Esophagus squamous epithelium (tissue), 4 donors: ENCODE measurements at regions not wholly inside any gene's neighbourhood (a gene's known extent, or its start where the extent isn't known, plus 50 kb on each side); places are given as distances from the start of the nearest gene placed in this dataset.

ENCODE experiments used
- POLR2A ChIP-seq, 4 donors: fragments of 450-650 bp; IDR thresholded peaks; one replicate each; pipeline ENCODE4 v1.6.1; 2017; ENCODE audit warnings: antibody characterized with exemption in 4 of 4, mild to moderate bottlenecking in 4 of 4, moderate library complexity in 3 of 4
- TF ChIP-seq, protein P1 (sequence below), 6 experiments: fragments of 450-650 bp in 4 of 6; fragments of 200-600 bp in 2 of 6; sonication (generic) in 2 of 6; IDR thresholded peaks; one replicate each; pipeline ENCODE4 v1.5.1; 2016 to 2019; ENCODE audit warnings: antibody characterized with exemption in 6 of 6, mild to moderate bottlenecking in 4 of 6, moderate library complexity in 4 of 6

DNA sequence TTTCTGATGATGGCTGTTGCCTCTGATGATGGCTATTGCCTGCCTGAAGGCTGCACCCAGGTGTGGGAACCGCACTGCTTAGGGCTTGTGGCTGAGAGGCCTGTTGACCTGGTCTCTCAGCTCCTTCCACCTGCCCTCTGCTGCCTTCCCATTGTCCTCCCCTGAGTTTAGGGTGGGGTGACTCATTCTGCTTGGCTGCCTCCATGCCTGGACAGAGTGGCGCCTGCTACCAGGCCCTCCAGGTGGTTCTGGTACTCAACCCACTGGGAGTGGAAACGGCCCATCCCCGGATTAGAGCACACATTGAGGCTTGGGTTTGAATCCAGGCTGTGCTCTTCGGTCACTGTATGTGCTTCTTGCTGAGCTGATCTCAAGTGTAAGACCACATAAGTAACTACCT lies 120.6 kb downstream of the SEM1 start:
- TF ChIP-seq, protein P1, sequence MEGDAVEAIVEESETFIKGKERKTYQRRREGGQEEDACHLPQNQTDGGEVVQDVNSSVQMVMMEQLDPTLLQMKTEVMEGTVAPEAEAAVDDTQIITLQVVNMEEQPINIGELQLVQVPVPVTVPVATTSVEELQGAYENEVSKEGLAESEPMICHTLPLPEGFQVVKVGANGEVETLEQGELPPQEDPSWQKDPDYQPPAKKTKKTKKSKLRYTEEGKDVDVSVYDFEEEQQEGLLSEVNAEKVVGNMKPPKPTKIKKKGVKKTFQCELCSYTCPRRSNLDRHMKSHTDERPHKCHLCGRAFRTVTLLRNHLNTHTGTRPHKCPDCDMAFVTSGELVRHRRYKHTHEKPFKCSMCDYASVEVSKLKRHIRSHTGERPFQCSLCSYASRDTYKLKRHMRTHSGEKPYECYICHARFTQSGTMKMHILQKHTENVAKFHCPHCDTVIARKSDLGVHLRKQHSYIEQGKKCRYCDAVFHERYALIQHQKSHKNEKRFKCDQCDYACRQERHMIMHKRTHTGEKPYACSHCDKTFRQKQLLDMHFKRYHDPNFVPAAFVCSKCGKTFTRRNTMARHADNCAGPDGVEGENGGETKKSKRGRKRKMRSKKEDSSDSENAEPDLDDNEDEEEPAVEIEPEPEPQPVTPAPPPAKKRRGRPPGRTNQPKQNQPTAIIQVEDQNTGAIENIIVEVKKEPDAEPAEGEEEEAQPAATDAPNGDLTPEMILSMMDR (IDR thresholded peaks at IDR 0.05), result no peak
- no peak for TF ChIP-seq POLR2A (IDR thresholded peaks at IDR 0.05)
